BLaER1 (cell line): ENCODE measurements at regions not wholly inside any gene's neighbourhood (a gene's known extent, or its start where the extent isn't known, plus 50 kb on each side); places are given as distances from the start of the nearest gene placed in this dataset.
"Not testable (repeated sequence)": the region's sequence is repeated elsewhere in the genome, so short reads cannot be mapped to it uniquely, and the experiment has no call there.

Experiments used
- H3K27ac ChIP-seq: shearing (Covaris generic); formaldehyde crosslinking; 2 replicates; pipeline ENCODE4 v1.8.1; 2022
- H3K27me3 ChIP-seq: shearing (Covaris generic); formaldehyde crosslinking; 2 replicates; pipeline ENCODE4 v1.8.1; 2022
- H3K36me3 ChIP-seq: shearing (Covaris generic); formaldehyde crosslinking; 2 replicates; pipeline ENCODE4 v1.8.1; 2022
- H3K4me1 ChIP-seq: shearing (Covaris generic); formaldehyde crosslinking; 2 replicates; pipeline ENCODE4 v1.8.1; 2022
- H3K4me2 ChIP-seq: shearing (Covaris generic); formaldehyde crosslinking; 2 replicates; pipeline ENCODE4 v1.8.1; 2022
- H3K4me3 ChIP-seq: shearing (Covaris generic); formaldehyde crosslinking; 2 replicates; pipeline ENCODE4 v1.8.1; 2022
- H3K9ac ChIP-seq: shearing (Covaris generic); formaldehyde crosslinking; 2 replicates; pipeline ENCODE4 v1.8.1; 2022
- H3K9me3 ChIP-seq: shearing (Covaris generic); formaldehyde crosslinking; 2 replicates; pipeline ENCODE4 v1.8.1; 2022
- H4K20me1 ChIP-seq: shearing (Covaris generic); formaldehyde crosslinking; 2 replicates; pipeline ENCODE4 v1.8.1; 2022
- Cebpa-rat ChIP-seq: shearing (Covaris generic); IDR thresholded peaks from 2 replicates; pipeline ENCODE4 v1.8.1; 2022

GRCh38 chr3:31103623-31104180, 209.2 kb upstream of the GADL1 start:
- no peaks in the 10 kb centered on the region for H3K4me1 ChIP-seq
- no peak overlapping the region for H3K9ac ChIP-seq
- no peaks in the 10 kb centered on the region for H4K20me1 ChIP-seq
- H3K27ac ChIP-seq, result no peak overlapping the region
- H3K9me3 ChIP-seq, result peaks cover 12% of the 10 kb centered on the region; the same call in 1 of the 2 replicates
- no peak for TF ChIP-seq Cebpa-rat
- H3K27me3 ChIP-seq, result no peaks in the 10 kb centered on the region
- H3K4me2 ChIP-seq, result no peak overlapping the region
- H3K36me3 ChIP-seq, result no peaks in the 10 kb centered on the region
- no peak overlapping the region for H3K4me3 ChIP-seq

- Histone ChIP-seq H3K9ac (no peak overlapping the region), H4K20me1 (no peaks in the 10 kb centered on the region), H3K36me3 (no peaks in the 10 kb centered on the region), H3K27ac (no peak overlapping the region), H3K9me3 (peaks cover 12% of the 10 kb centered on the region; the same call in 1 of the 2 replicates), H3K27me3 (no peaks in the 10 kb centered on the region), H3K4me3 (no peak overlapping the region), H3K4me1 (no peaks in the 10 kb centered on the region), H3K4me2 (no peak overlapping the region)
- TF ChIP-seq Cebpa-rat, result no peak
Observed at GRCh38 chr3:31105011-31105410, 210.6 kb upstream of the GADL1 start.

DNA sequence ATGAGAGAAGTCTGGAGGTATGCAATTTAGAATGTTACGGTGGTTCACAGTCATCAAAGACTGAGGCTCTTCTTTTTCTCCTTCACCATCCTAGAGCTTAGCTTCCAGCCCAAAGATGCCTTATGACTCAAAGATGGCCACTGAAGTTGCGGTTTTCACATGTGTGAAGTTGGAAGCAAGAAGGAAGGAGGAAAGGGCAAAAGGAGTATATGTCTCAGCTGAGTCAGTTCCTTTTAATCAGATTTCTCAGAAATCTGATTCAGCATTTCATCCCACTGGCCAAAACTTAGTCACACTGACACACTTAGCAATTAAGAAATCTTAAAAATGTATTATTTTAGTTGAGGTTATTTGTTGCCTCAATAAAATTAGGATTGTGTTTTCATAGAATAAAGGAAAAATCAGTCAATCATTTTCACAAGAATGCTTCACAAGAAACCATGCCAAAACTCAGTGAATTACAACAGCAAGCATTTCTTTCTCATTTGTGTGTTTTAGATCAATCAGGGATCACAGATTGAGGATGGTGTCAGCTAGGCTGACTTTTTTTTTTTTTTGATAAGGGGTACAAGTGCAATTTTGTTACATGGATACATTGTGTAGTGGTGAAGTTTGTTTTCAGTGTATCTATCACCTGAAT, 211.1 kb upstream of the GADL1 start:
- Histone ChIP-seq H3K4me3 (no peak overlapping the region), H4K20me1 (no peaks in the 10 kb centered on the region), H3K4me2 (no peak overlapping the region), H3K27ac (no peak overlapping the region), H3K36me3 (no peaks in the 10 kb centered on the region), H3K4me1 (no peaks in the 10 kb centered on the region), H3K9ac (no peak overlapping the region), H3K9me3 (peaks cover 13% of the 10 kb centered on the region; the same call in 1 of the 2 replicates), H3K27me3 (no peaks in the 10 kb centered on the region)
- TF ChIP-seq Cebpa-rat, result no peak

- Histone ChIP-seq H3K9ac (no peak overlapping the region), H3K4me3 (no peak overlapping the region), H3K9me3 (peaks cover 17% of the 10 kb centered on the region; the same call in 1 of the 2 replicates), H3K27me3 (no peaks in the 10 kb centered on the region), H4K20me1 (no peaks in the 10 kb centered on the region), H3K4me2 (no peak overlapping the region), H3K27ac (no peak overlapping the region), H3K4me1 (no peaks in the 10 kb centered on the region), H3K36me3 (no peaks in the 10 kb centered on the region)
- TF ChIP-seq Cebpa-rat, result no peak
Observed at GRCh38 chr3:31106204-31106603, 211.7 kb upstream of the GADL1 start.

- H3K4me3 ChIP-seq, result no peak overlapping the region
- no peak overlapping the region for H3K9ac ChIP-seq
- H4K20me1 ChIP-seq, result no peaks in the 10 kb centered on the region
- no peak for TF ChIP-seq Cebpa-rat
- H3K27me3 ChIP-seq, result no peaks in the 10 kb centered on the region
- no peaks in the 10 kb centered on the region for H3K36me3 ChIP-seq
- 0 out of 2 replicates have a peak, but pooled peaks cover 14% of the 10 kb centered on the region for H3K9me3 ChIP-seq
- no peaks in the 10 kb centered on the region for H3K4me1 ChIP-seq
- no peak overlapping the region for H3K27ac ChIP-seq
- no peak overlapping the region for H3K4me2 ChIP-seq
Observed at GRCh38 chr3:31106912-31107311, 212.5 kb upstream of the GADL1 start.

DNA sequence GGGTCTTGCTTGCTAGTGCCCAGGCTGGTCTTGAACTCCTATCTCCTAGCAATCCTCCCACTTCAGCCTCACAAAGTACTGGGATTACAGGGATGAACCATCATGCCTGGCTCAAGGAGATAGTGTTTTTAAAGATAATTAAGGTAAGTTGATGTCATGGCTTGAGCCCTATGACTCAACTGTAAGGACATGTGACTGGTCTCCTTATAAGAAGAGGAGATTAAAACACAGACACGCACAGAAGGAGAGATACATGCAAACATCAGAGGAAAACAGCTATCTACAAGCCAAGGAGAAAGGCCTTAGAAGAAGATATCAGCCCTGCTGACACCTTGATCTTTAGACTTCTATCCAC, 220.4 kb upstream of the GADL1 start:
- Histone ChIP-seq H3K27ac (no peak overlapping the region), H3K9me3 (peaks cover 13% of the 10 kb centered on the region; the same call in 1 of the 2 replicates), H4K20me1 (no peaks in the 10 kb centered on the region), H3K9ac (no peak overlapping the region), H3K4me1 (no peaks in the 10 kb centered on the region), H3K4me3 (no peak overlapping the region), H3K27me3 (no peaks in the 10 kb centered on the region), H3K36me3 (no peaks in the 10 kb centered on the region), H3K4me2 (no peak overlapping the region)
- TF ChIP-seq Cebpa-rat, result no peak

- H3K4me2 ChIP-seq, H3K4me1 ChIP-seq, H3K4me3 ChIP-seq, H3K36me3 ChIP-seq, H3K27ac ChIP-seq, H3K27me3 ChIP-seq, H4K20me1 ChIP-seq, H3K9ac ChIP-seq: not testable (repeated sequence)
- H3K9me3 ChIP-seq, result peaks cover 12% of the 10 kb centered on the region; the same call in 1 of the 2 replicates
Observed at GRCh38 chr3:31115531-31115930, 221.1 kb upstream of the GADL1 start.

DNA sequence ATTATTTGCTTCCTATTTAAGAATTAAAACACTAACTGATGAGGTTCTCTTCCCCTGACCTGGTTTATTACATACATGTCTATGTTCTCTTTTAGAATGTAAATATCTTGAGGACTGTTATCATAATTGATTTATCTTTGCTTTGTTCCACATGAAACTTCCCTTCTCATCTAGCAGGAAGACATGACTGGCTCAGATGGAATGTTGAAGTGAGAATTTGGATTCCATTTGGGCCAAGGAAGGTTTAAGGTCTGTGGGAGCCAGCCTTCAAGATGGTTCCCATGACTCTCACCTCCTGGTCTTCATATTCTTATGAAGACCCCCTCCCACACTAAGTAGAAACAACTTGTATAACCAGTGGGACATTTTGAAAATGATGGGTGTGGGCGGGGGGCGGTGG, 222.2 kb upstream of the GADL1 start:
- Histone ChIP-seq H3K4me2 (no peak overlapping the region), H4K20me1 (no peaks in the 10 kb centered on the region), H3K9me3 (peaks cover 6% of the 10 kb centered on the region; the same call in 1 of the 2 replicates), H3K4me1 (no peaks in the 10 kb centered on the region), H3K27ac (no peak overlapping the region), H3K4me3 (no peak overlapping the region), H3K36me3 (no peaks in the 10 kb centered on the region), H3K9ac (no peak overlapping the region), H3K27me3 (no peaks in the 10 kb centered on the region)
- TF ChIP-seq Cebpa-rat, result no peak

DNA sequence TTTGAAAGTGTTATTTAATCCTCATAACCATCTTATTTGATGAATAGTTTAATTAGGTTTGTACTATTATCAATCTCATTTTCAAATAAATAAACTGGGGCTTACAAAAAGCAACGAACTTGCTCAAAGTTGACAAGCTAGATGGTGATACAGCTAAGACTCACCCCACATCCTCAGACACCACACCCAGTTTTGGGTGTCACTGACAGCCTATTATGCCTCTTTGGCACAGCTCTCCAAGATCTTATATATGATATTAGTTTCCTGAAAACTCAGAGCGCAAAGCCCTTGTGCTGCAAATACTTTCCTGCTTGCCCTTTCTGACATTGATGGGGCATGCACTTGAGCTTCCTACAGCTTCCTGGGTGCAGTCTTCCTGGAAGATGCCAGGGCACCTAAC, 223.4 kb upstream of the GADL1 start:
- Histone ChIP-seq H3K27me3 (no peaks in the 10 kb centered on the region), H4K20me1 (no peaks in the 10 kb centered on the region), H3K9me3 (peaks cover 6% of the 10 kb centered on the region; the same call in 1 of the 2 replicates), H3K4me2 (no peak overlapping the region), H3K27ac (no peak overlapping the region), H3K4me3 (no peak overlapping the region), H3K9ac (no peak overlapping the region), H3K36me3 (no peaks in the 10 kb centered on the region), H3K4me1 (no peaks in the 10 kb centered on the region)
- TF ChIP-seq Cebpa-rat, result no peak

- no peaks in the 10 kb centered on the region for H3K36me3 ChIP-seq
- no peak overlapping the region for H3K4me2 ChIP-seq
- H3K27me3 ChIP-seq, result no peaks in the 10 kb centered on the region
- peaks cover 9% of the 10 kb centered on the region; the same call in 1 of the 2 replicates for H3K9me3 ChIP-seq
- no peak overlapping the region for H3K9ac ChIP-seq
- H4K20me1 ChIP-seq, result no peaks in the 10 kb centered on the region
- H3K4me1 ChIP-seq, result no peaks in the 10 kb centered on the region
- no peak overlapping the region for H3K4me3 ChIP-seq
- no peak overlapping the region for H3K27ac ChIP-seq
- no peak for TF ChIP-seq Cebpa-rat
Observed at GRCh38 chr3:31124373-31124772, 229.9 kb upstream of the GADL1 start.
